ENCODE measurements at regions not wholly inside any gene's neighbourhood (a gene's known extent, or its start where the extent isn't known, plus 50 kb on each side); places are given as distances from the start of the nearest gene placed in this dataset.

DNA sequence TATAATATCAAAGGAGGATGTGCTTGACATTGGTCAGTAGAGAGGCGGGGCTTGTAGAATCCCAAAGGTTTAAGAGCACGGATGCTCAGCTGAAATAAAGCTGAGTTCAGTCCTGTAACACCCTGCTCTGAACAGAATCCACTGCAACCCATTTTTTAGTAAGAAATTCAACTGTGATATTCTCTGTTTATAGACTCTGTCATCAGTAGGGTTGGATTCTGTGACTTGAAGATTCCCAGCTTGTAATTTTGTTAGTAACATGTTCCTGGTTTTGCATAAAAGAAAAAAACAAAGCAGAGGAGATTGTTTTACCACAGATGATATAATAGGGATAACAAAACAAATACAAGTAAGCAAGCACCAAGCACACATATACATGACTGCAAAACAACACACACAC is 324.6 kb upstream of the NR2F2 start:
- in situ Hi-C loops (cut with HindIII; ENCODE audit: low pct_unique_long_range_greater_than_20kb, low sequenced_read_pairs): no loop called here
- no peak for DNase-seq (ENCODE audit: low read depth)

DNA sequence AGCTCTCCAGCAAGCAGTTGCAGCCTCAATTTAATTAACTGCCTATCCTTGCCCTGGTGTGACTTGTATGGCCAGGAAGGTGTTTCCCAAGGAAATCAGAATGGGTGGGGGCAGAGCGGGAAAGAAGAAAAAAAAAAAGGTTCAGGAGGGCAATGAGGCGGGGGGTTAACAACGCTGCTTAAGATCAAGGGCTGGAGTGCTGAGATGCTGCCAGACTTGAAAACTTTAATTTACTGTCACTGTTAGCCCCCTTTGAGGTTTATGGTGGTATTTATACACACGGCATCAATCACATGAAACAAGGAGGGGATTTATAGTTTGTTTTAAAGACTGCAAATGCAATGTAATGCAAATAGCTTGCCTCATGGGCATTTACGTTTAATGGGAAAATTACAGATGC is 319.4 kb upstream of the NR2F2 start:
- no peak for DNase-seq (ENCODE audit: low read depth)
- in situ Hi-C loops (cut with HindIII; ENCODE audit: low pct_unique_long_range_greater_than_20kb, low sequenced_read_pairs): no loop called here

GRCh38 chr15:96014939-96015338 is 315.6 kb upstream of the NR2F2 start:
- in situ Hi-C loops (cut with HindIII; ENCODE audit: low pct_unique_long_range_greater_than_20kb, low sequenced_read_pairs): no loop called here
- no peak for DNase-seq (ENCODE audit: low read depth)

DNA sequence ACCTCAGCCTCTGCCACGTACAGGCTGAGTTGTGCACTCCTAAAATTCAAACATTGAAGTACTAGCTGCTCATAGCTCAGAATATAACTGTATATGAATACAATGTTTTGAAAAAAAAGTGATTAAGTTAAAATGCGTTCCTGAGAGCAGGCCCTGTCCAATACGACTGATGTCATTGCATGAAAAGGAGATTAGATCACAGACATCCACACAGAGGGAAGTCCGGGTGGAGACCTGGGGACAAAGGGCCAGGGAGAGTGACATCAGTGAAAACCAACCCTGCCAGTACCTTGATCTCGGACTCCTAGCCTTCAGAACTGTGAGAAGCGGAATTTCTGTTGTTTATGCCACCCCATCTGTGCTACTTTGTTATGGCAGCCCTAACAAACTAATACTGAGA is 311.4 kb upstream of the NR2F2 start:
- DNase-seq (ENCODE audit: low read depth): no peak
- in situ Hi-C loops (cut with HindIII; ENCODE audit: low pct_unique_long_range_greater_than_20kb, low sequenced_read_pairs): no loop called here

DNA sequence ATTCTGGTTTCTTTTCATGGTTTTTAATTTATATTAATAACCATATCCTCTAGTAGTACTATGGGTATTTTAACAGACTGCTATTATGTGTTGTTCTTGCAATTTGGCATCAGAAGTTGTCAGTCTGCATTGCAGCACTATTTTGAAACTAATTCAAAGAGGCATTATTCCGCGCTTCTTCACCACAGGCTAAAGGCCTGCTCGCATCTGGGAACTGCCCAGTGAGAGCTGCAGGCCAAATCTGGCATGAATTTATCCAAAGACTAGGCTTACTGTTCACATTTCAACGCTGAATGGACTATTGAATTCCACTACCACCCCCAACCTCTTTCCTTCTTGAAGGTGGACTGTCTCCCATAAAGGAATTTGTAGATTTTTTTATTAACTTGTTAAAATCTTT is 310.4 kb upstream of the NR2F2 start:
- no peak for DNase-seq (ENCODE audit: low read depth)
- in situ Hi-C loops (cut with HindIII; ENCODE audit: low pct_unique_long_range_greater_than_20kb, low sequenced_read_pairs): no loop called here

GRCh38 chr15:96020797-96021196 is 309.7 kb upstream of the NR2F2 start:
- no peak for DNase-seq (ENCODE audit: low read depth)
- in situ Hi-C loops (cut with HindIII; ENCODE audit: low pct_unique_long_range_greater_than_20kb, low sequenced_read_pairs): no loop called here

DNA sequence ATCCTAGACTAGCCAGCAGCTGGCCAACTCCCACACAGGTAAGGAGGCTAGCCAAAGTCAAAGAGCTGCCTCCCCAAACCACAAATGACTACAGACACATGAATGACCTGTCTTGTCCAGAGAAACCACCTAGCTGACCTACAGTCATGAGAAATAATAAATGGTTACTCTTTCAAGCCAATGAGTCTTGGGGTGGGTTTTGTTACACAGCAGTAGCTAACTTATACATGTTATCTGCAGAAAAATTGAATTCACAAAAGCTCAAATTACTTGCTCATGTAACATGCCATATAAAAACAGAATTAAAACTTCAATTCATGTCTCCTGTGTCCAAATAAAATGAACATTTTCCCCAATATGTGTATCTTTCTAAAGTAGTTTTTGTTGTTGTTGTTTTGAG is 307.4 kb upstream of the NR2F2 start:
- DNase-seq (ENCODE audit: low read depth): no peak
- in situ Hi-C loops (cut with HindIII; ENCODE audit: low pct_unique_long_range_greater_than_20kb, low sequenced_read_pairs): no loop called here

GRCh38 chr15:96027501-96027900 is 303.0 kb upstream of the NR2F2 start:
- in situ Hi-C loops (cut with HindIII; ENCODE audit: low pct_unique_long_range_greater_than_20kb, low sequenced_read_pairs): no loop called here
- no peak for DNase-seq (ENCODE audit: low read depth)

DNA sequence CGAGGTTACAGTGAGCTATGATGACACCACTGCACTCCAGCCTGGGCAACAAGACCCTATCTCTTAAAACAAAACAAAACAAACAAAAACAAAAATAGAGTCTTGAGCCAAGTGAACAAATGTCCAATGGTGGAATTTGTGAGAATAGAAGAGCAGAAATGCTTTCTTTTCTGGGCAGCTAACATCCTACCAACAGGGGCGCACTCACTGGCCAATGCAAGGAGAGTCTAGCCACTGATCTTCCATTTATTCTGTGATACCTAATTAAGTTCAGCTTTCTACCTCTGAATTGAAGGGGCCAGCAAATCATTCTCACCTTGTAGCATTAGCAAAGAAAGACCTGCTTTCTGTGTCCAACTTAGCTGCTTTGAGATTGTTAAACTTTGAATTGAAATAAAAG is 301.9 kb upstream of the NR2F2 start:
- DNase-seq (ENCODE audit: low read depth): no peak
- in situ Hi-C loops (cut with HindIII; ENCODE audit: low pct_unique_long_range_greater_than_20kb, low sequenced_read_pairs): no loop called here

DNA sequence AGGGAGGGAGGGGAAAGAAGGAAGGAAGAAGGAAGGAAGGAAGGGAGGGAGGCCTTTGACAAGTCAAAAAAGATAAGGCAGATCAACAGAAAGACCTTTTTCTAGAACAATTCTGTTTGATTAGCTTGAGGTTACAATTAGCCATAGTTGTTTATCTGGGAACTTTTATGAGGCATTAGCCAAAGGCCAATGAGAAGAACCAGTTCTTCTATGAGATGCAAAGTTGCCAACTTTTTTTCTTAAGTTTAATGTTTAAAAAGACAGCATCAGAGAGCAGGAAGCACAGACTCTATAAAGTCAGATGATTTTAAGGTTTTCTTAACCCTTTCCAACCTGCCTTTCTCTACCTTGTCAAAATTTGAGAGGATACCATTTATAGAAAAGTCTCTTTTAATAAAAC is 301.3 kb upstream of the NR2F2 start:
- DNase-seq (ENCODE audit: low read depth): no peak
- in situ Hi-C loops (cut with HindIII; ENCODE audit: low pct_unique_long_range_greater_than_20kb, low sequenced_read_pairs): no loop called here

- peak; percentile 8 for DNase-seq (ENCODE audit: low read depth)
- in situ Hi-C loops (cut with HindIII; ENCODE audit: low pct_unique_long_range_greater_than_20kb, low sequenced_read_pairs): no loop called here
Measured at GRCh38 chr15:96031426-96032110, 298.9 kb upstream of the NR2F2 start.

- DNase-seq (ENCODE audit: low read depth): no peak
- in situ Hi-C loops (cut with HindIII; ENCODE audit: low pct_unique_long_range_greater_than_20kb, low sequenced_read_pairs): no loop called here
Measured at GRCh38 chr15:96035091-96035490, 295.4 kb upstream of the NR2F2 start.

DNA sequence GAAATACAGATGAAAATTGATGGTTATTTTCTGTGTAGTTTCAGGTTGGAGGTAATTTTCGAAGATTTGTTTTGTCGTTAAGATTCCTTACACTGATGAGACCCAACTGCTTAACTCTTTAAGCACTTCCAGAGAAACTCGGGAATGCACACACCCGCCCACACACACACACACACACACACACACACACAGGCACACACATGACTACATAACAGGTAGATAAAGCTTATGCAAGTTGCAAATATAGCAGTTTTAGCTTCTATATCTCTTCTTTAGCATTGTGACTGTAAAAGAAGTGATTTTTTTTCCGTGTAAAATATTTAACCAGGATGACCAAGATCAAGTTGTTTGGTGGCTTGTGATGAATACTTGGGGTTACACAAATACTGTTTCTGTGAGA is 294.9 kb upstream of the NR2F2 start:
- no peak for DNase-seq (ENCODE audit: low read depth)
- in situ Hi-C loops (cut with HindIII; ENCODE audit: low pct_unique_long_range_greater_than_20kb, low sequenced_read_pairs): no loop called here

DNA sequence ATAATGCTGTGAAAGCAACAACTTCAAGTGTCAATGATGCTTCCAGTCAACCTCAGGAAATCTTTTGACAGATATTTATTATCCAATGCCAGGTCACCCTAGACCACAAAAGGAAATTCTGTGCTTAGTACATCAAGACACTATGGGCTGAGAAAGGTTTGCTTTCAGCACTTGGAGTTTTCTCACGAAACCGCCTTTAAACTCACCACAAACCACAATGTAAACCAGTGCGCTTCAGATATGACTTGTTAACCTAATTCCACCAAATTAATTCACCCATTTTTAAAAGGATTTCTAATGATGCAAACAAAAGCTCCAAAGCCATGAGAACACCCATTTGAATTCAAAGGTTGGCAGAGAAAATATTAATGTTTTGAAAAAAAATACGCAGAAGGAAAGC is 292.9 kb upstream of the NR2F2 start:
- in situ Hi-C loops (cut with HindIII; ENCODE audit: low pct_unique_long_range_greater_than_20kb, low sequenced_read_pairs): no loop called here

DNA sequence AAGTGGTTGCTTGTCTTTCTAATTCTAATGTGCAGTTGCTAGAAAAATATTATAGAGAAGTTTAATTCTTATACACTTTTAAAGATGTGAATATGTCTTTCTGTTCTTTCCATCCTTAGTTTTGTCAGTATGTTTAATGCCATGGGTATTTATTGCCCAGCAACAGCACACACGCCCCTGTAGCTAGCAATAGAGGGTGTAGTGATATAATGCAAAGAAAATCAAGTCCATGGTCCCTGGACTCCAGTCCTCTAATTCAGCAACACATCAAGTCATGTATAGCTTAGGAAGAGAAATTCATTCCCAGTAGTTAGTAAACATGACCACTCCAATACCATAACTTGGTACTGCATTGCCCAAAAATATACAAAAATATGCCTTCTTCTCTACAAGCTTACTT is 292.4 kb upstream of the NR2F2 start:
- in situ Hi-C loops (cut with HindIII; ENCODE audit: low pct_unique_long_range_greater_than_20kb, low sequenced_read_pairs): no loop called here
- DNase-seq (ENCODE audit: low read depth): no peak

More for the DNA sequence above, 292.9 kb upstream of the NR2F2 start:
- DNase-seq (ENCODE audit: low read depth): no peak

GRCh38 chr15:96038650-96039049 is 291.9 kb upstream of the NR2F2 start:
- no peak for DNase-seq (ENCODE audit: low read depth)
- in situ Hi-C loops (cut with HindIII; ENCODE audit: low pct_unique_long_range_greater_than_20kb, low sequenced_read_pairs): no loop called here

DNA sequence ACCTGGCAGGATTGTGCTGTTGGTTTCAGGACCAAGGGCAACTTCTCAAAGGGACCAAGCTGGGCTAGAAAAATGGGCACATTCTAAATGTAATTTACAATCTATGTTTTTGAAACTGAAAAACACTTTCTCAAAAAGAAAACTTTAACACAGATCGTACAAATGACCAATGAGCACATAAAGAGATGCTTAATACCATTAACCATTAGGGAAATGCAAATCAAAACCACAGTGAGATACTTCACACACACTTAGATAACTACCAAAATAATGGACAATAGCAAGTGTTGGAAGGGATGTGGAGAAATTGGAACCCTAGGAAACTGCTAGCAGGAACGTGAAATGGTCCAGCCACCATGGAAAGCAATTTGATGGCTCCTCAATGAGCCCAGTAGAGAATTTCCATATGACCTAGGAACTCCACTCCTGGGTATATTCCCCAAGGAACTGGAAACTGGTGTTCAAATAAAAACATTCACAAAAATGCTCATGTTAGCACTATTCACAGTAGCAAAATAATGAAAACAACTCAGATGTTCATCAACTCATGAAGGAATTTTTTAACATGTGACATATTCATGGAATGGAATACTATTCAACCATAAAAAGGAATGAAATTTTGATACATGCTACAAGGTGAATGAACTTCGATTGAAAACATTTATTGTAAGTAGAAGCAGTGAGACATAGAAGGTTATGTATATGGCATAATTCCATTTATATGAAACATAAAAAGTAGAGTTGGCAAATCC is 288.3 kb upstream of the NR2F2 start:
- DNase-seq (ENCODE audit: low read depth): no peak
- in situ Hi-C loops (cut with HindIII; ENCODE audit: low pct_unique_long_range_greater_than_20kb, low sequenced_read_pairs): no loop called here

DNA sequence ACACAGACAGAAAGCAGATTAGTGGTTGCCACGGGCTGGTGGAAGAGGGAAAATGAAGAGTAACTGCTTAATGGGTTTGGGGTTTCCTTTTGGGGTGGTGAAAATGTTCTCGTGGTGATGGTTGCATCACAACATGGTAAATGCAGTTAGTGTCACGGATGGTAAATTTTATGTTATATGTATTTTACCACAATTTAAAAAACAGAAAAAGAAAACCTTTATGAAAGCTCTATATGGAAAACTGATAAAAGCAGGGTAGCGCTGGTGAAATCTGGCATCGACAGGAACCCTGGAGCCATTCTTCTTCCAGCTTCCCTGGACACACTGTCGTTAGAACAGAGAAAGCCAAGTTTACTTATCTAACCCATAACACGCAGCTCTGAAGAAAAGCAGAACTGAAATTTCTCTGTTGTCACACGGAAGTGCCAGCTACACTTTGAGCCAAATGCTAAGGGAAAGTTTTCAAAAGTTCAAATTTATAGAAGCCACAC is 287.7 kb upstream of the NR2F2 start:
- in situ Hi-C loops (cut with HindIII; ENCODE audit: low pct_unique_long_range_greater_than_20kb, low sequenced_read_pairs): no loop called here
- DNase-seq (ENCODE audit: low read depth): no peak

GRCh38 chr15:96043591-96044171 is 286.8 kb upstream of the NR2F2 start:
- in situ Hi-C loops (cut with HindIII; ENCODE audit: low pct_unique_long_range_greater_than_20kb, low sequenced_read_pairs): no loop called here
- DNase-seq (ENCODE audit: low read depth): no peak

All from Caki2 (cell line).